AG08396 (cell line): ENCODE measurements at regions not wholly inside any gene's neighbourhood (a gene's known extent, or its start where the extent isn't known, plus 50 kb on each side); places are given as distances from the start of the nearest gene placed in this dataset.

Experiments
- DNase-seq: peaks from one replicate; pipeline ENCODE4 v3.0.0; 2012; ENCODE audit warnings: low spot score, mixed read lengths

DNA sequence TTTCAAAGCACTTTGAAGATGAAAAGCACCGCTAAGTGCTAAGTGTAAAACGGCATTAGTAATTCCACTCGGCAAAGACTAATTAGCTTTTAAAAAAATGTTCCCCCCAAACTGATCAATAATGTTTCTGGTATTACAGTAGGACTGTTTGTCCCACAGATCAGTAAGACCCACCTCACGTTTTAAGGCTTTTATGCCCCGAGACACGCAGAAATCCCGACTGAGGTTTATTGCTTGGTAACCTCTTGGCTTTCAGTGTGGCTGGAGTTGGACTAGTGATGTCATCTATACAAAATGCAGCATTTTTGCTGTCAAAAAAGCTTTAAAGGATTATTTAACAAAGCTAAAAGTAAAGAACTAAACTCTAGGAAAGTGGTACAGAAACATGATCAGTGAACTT lies 414.6 kb upstream of the PSMD7 start:
- no peak for DNase-seq

DNA sequence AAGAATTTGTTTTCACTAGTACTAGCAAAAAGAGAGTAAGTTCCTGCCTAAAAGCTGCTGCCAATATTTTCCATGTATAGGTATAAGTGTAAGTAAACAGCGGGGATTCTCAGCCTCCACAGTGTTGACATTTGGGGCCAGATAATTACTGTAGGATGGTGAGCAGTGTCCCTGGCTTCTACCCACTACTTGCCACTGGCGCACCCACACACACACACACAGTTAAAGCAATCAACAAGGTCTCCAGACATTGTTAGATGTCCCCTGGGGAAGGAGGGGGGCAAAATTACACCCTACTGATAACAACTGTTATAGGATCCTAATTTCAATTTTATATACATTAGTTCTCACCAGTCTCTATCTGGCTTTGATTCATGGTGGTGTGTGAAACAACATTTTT lies 417.0 kb upstream of the PSMD7 start:
- no peak for DNase-seq

- peak; percentile 62 for DNase-seq
These were observed 418.0 kb upstream of the PSMD7 start for GRCh38 chr16:73878611-73879010.

DNA sequence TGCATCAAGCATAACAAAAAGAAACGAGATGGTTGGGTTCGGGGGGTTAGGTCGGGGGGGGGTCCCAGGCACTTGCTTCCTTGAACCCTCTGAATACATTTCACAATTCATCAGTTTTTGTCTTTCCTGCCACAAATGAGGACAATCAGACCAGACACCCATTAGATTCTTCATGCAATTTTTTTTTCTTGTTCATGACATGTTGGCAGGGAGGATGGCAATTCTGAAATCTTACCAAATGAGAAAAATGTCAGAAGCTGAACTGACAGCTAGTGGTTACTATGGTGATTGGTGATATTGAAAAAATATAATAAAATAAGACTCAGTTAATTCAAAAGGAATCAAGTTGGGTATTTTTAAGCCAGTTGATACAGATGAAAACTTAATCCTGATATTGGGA lies 419.5 kb upstream of the PSMD7 start:
- DNase-seq: no peak

GRCh38 chr16:73875996-73876690 lies 420.5 kb upstream of the PSMD7 start:
- DNase-seq: no peak

DNA sequence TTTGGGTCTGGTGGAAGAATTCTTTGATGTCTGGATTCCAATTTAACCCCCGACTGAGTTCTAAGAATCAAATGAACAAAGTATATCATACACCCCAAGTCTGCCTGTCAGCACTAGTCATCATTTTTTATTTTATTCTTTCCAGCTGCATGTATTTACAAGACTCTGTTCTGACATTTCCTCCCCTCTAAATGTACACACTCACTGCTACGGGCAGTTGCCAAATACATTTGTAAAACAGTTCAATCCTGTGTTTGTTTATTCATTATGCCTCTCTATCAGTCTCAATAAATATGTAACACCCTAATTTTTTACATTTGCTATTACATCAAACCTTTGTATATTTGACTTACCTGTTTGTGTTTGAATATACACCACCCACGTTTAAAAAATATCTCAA lies 422.3 kb upstream of the PSMD7 start:
- no peak for DNase-seq

GRCh38 chr16:73873643-73874042 lies 423.0 kb upstream of the PSMD7 start:
- DNase-seq: no peak

- no peak for DNase-seq
These were observed 423.8 kb upstream of the PSMD7 start for GRCh38 chr16:73872856-73873255.

DNA sequence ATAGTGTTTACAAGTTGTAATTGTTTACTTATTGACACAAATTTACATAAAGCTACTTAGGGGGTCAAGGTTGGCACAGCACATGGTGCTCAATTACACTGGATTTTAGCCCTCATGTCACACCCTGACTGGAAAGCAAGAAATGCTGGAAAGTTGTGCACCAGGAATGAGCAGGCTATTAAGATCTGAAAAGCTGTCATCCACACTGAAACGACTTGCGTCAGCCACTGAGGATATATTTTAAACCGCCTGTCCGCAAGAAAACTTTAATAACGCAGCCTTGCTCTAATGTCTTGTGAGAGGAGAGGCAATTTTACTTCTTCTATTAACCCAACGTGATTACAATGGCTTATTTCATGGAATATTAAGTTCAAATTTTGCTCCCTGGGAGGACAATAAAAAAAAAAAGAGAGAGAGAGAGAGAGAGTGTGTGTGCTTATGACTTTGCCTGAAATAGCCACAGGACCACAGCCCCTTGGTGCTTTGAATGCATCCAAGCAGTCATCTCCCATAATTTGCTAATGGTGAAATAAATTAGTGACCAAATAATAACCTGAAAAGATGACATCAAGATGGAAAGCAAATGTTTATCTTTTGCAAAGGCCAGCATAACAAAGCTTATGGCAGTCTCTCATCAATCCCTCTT lies 425.4 kb upstream of the PSMD7 start:
- DNase-seq: no peak

DNA sequence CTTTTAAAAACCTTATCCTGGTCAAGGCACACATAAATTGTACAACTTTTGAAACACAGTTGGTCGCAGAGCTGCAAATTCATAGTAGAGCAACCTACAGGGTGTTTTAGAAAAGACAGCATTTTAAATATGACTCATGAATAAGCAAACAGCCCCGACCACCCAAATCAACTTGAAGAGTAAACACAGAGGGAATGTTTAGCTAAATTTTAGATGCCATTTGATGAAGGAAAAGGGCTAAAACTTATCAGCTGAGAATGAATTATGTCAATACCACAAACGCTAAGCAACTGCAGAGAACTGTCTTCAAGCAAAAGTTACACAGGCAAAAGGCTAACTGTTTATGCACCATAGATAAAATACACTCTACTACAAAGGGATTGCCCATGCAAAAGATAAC lies 427.5 kb upstream of the PSMD7 start:
- DNase-seq: no peak

GRCh38 chr16:73864868-73865267 lies 431.7 kb upstream of the PSMD7 start:
- DNase-seq: no peak

- DNase-seq: no peak
These were observed 438.3 kb upstream of the PSMD7 start for GRCh38 chr16:73858326-73858725.

DNA sequence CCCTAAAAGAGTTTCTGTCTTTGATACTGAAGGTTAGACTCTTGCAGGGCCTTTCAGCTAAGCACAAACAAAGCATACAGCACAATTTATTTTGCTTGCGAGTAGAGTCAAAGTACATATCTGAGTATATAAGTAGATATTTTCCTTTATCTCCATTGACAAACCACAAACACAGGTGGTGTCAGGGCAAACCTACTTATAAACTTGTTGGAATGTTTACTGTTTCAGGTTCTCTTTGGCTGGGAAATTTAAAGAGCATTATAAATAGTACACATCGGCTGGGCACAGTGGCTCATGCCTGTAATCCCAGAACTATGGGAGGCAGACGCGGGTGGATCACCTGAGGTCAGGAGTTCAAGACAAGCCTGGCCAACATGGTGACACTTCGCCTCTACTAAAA lies 442.6 kb upstream of the PSMD7 start:
- no peak for DNase-seq

GRCh38 chr16:73852561-73852960 lies 444.1 kb upstream of the PSMD7 start:
- DNase-seq: no peak

- DNase-seq: no peak
These were observed 447.6 kb upstream of the PSMD7 start for GRCh38 chr16:73848993-73849392.

- no peak for DNase-seq
These were observed 449.5 kb upstream of the PSMD7 start for GRCh38 chr16:73847090-73847489.

DNA sequence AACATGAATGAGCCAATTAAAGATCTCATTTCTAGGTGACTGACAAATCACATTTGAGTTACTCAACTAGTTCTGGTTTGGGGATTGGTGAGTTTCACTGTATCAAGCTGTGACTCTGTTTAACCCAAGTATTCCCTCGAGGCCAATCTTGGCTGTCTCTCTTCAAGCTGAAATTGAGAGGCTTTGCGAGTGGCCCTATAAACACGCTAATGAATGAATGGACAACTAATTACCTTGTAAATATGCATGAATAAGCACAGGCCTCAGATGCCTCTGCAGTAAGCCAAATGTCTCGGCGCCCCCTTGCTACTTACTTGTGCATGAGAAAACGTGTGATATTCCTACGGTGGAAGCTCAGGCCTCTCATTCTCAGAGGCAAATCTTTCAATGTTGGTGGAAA lies 450.3 kb upstream of the PSMD7 start:
- DNase-seq: no peak

- no peak for DNase-seq
These were observed 450.6 kb upstream of the PSMD7 start for GRCh38 chr16:73846007-73846330.

DNA sequence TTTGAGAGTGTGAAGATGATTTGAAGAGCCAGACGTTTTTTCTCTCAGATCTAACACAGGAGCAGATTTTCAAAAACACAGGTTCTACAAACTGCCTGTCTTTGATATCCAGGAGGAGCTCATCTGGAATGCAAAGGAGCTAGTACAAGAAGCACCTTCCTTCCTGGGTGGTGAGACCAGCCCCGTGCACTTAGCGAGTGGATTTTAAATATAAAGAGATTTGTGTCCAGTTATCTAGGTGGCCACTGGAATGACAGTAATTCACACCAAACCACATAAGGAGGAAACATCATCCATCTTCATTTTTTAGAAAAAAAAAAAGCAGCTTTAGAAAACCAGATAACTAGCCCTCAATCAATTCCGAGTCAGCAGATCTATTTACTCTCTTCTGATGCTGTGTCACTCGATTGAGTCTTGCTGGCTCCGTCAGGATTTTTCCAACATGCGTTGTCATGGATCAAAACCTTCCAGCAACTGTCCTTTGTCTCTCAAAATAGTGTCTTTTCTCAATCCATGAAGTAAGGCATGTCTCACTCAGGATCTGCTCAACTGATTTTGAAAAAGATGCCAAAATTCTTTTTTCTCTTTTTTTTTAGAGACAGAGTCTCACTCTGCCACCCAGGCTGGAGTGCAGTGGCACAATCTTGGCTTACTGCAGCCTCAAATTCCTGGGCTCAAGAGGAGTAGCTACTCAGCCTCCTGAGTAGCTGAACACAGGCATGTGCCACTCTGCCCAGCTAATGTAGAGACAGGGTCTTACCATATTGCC lies 451.2 kb upstream of the PSMD7 start:
- no peak for DNase-seq

- no peak for DNase-seq
These were observed 455.9 kb upstream of the PSMD7 start for GRCh38 chr16:73840728-73841127.

- no peak for DNase-seq
These were observed 465.4 kb upstream of the PSMD7 start for GRCh38 chr16:73831220-73831619.

GRCh38 chr16:73823205-73823849 lies 473.3 kb upstream of the PSMD7 start:
- no peak for DNase-seq
